Brain microvascular endothelial cell (primary cell): ENCODE measurements at regions not wholly inside any gene's neighbourhood (a gene's known extent, or its start where the extent isn't known, plus 50 kb on each side); places are given as distances from the start of the nearest gene placed in this dataset.

Experiments
- DNase-seq: peaks from one replicate; pipeline ENCODE4 v3.0.0-alpha.2; 2020
- H3K27ac ChIP-seq: fragments of 250-450 bp; sonication (Bioruptor Pico); 2 replicates; pipeline ENCODE4 v1.5.1; 2020; ENCODE audit warnings: mild to moderate bottlenecking, moderate library complexity
- H3K27me3 ChIP-seq: fragments of 250-450 bp; sonication (Bioruptor Pico); replicated peaks from 2 replicates; pipeline ENCODE4 v1.5.1; 2020; ENCODE audit warnings: mild to moderate bottlenecking
- H3K36me3 ChIP-seq: fragments of 250-450 bp; sonication (Bioruptor Pico); replicated peaks from 2 replicates; pipeline ENCODE4 v1.5.1; 2020; ENCODE audit warnings: mild to moderate bottlenecking
- H3K4me3 ChIP-seq: 2 replicates; pipeline ENCODE4 v1.5.1; 2011; ENCODE audit warnings: low read depth, mild to moderate bottlenecking, control low read depth, low read length, moderate library complexity
- CTCF ChIP-seq: IDR thresholded peaks from 2 replicates; pipeline ENCODE4 v1.5.1; 2011; ENCODE audit warnings: low read depth, mild to moderate bottlenecking, moderate library complexity, low read length, control low read depth, inconsistent platforms; ENCODE audit errors: missing control alignments
- in situ Hi-C: cut with HindIII; loops from 2 replicates; pipeline ENCODE4 v1.10.0; 2017; ENCODE audit warnings: low sequenced_read_pairs, low pct_ligation_motif_present

GRCh38 chr2:75982719-75983118 is 272.0 kb upstream of the GCFC2 start:
- in situ Hi-C loops = no loop called here
- DNase-seq = no peak
- H3K36me3 ChIP-seq = no peaks in the 10 kb centered on the region
- no peak overlapping the region for H3K4me3 ChIP-seq
- no peak overlapping the region for H3K27ac ChIP-seq
- TF ChIP-seq CTCF = no peak
- no peaks in the 10 kb centered on the region for H3K27me3 ChIP-seq

GRCh38 chr2:75964646-75965045 is 253.9 kb upstream of the GCFC2 start:
- in situ Hi-C loops = no loop called here
- Histone ChIP-seq H3K27me3 (no peaks in the 10 kb centered on the region), H3K36me3 (no peaks in the 10 kb centered on the region), H3K27ac (no peak overlapping the region), H3K4me3 (no peak overlapping the region)
- TF ChIP-seq CTCF = no peak
- DNase-seq = no peak

GRCh38 chr2:75960472-75961009 is 249.8 kb upstream of the GCFC2 start:
- no peak for TF ChIP-seq CTCF
- Histone ChIP-seq H3K27ac (no peak overlapping the region), H3K4me3 (no peak overlapping the region), H3K36me3 (no peaks in the 10 kb centered on the region), H3K27me3 (no peaks in the 10 kb centered on the region)
- in situ Hi-C loops = no loop called here
- DNase-seq = no peak

- Histone ChIP-seq H3K4me3 (no peak overlapping the region), H3K36me3 (no peaks in the 10 kb centered on the region), H3K27ac (no peak overlapping the region), H3K27me3 (no peaks in the 10 kb centered on the region)
- in situ Hi-C loops = no loop called here
- no peak for DNase-seq
- no peak for TF ChIP-seq CTCF
Observed at GRCh38 chr2:75959724-75960471, 249.2 kb upstream of the GCFC2 start.

- H3K36me3 ChIP-seq = no peaks in the 10 kb centered on the region
- H3K27ac ChIP-seq = no peak overlapping the region
- H3K27me3 ChIP-seq = no peaks in the 10 kb centered on the region
- TF ChIP-seq CTCF = no peak
- no peak overlapping the region for H3K4me3 ChIP-seq
- in situ Hi-C loops = no loop called here
- DNase-seq = no peak
Observed at GRCh38 chr2:75954761-75955160, 244.0 kb upstream of the GCFC2 start.

GRCh38 chr2:75952173-75952572 is 241.5 kb upstream of the GCFC2 start:
- in situ Hi-C loops = no loop called here
- H3K27me3 ChIP-seq = no peaks in the 10 kb centered on the region
- H3K27ac ChIP-seq = no peak overlapping the region
- no peak for TF ChIP-seq CTCF
- H3K36me3 ChIP-seq = no peaks in the 10 kb centered on the region
- DNase-seq = no peak
- no peak overlapping the region for H3K4me3 ChIP-seq
